ENCODE measurements at regions not wholly inside any gene's neighbourhood (a gene's known extent, or its start where the extent isn't known, plus 50 kb on each side); places are given as distances from the start of the nearest gene placed in this dataset.
"Not testable (repeated sequence)": the region's sequence is repeated elsewhere in the genome, so short reads cannot be mapped to it uniquely, and the experiment has no call there.

DNA sequence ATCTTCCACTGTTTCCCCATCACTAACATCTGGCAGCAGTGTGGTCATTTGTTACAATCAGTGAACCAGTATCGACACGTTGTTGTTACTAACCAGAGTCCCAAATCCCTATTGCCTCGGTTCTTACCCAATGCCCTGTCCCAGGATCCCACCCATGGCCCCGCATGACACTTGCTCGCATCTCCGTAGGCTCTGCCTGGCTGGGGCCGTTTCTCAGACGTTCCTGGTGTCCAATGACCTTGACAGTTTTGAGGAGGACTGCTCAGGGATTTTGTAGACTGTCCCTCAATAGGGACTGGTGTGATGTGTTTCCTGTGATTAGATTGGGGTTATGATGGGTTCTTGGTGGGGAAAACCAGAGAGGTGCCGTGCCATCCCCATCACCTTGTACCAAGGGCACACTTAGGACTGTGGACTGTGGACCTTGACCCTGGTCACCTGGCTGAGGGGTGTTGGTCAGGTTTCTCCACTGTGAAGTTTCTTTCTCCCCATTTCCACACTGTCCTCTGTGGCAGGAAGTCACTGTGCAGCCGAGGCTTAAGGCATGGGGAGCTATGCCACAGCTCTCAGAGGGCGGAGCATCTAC is 108.4 kb downstream of the ADRA2C start:
- H4K20me1 ChIP-seq (ENCODE audit: insufficient read depth): no peaks in the 10 kb centered on the region
- H3K4me1 ChIP-seq (ENCODE audit: insufficient read depth): no peaks in the 10 kb centered on the region
- no peak overlapping the region for H3K9ac ChIP-seq
- DNase-seq: no peak
- no peaks in the 10 kb centered on the region for H3F3A ChIP-seq (ENCODE audit: insufficient read depth)
- no peak overlapping the region for H3K4me2 ChIP-seq (ENCODE audit: unreplicated experiment)
- no peak overlapping the region for H3K27ac ChIP-seq
- H3K4me3 ChIP-seq: no peak overlapping the region
- H3K9me2 ChIP-seq (ENCODE audit: insufficient read depth): no peaks in the 10 kb centered on the region
- no peak for TF ChIP-seq EZH2 (IDR thresholded peaks at IDR 0.05; ENCODE audit: insufficient read depth, poor library complexity, severe bottlenecking)
- no peak for TF ChIP-seq EZH2phosphoT487 (IDR thresholded peaks at IDR 0.05; ENCODE audit: insufficient read depth, low read depth)
- no peaks in the 10 kb centered on the region for H3K36me3 ChIP-seq (ENCODE audit: low read depth)
- no peak overlapping the region for H2AFZ ChIP-seq
- 40 to 44% methylated on average over 11 of the region's 11 CpGs for WGBS, 2 experiments (ENCODE audit: low coverage in 1 of 2, low lambda C conversion rate in 2 of 2, missing lambda C conversion rate in 2 of 2)
- H3K9me3 ChIP-seq (ENCODE audit: low read depth): no peaks in the 10 kb centered on the region
- peaks cover 83% of the 10 kb centered on the region for H3K27me3 ChIP-seq (replicated peaks; ENCODE audit: insufficient read depth)
- H3K79me2 ChIP-seq (ENCODE audit: insufficient read depth): no peaks in the 10 kb centered on the region
- in situ Hi-C loops (cut with MboI): no loop called here

DNA sequence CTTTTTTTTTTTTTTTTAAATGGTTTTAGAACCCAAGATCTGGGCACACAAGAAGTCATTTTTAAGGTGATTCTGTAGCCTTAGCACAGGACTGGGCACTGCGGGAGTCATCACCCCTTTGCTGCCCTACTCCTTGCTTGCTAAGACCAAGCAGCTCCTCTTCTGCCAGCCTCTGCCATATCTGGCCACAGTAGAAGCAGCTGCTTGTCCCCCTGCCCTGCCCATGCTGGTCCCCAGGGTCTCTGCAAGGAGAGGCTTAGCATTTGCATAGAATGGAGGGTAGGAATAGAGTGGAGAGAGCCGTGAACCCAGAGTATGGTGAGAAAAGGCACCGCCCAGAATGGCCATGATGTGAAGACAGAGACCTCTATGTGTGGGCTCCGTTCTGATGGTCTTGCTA is 109.3 kb downstream of the ADRA2C start:
- no peaks in the 10 kb centered on the region for H3K9me2 ChIP-seq (ENCODE audit: insufficient read depth)
- DNase-seq: no peak
- H3K9ac ChIP-seq: no peak overlapping the region
- WGBS, 2 experiments (ENCODE audit: low coverage in 1 of 2, low lambda C conversion rate in 2 of 2, missing lambda C conversion rate in 2 of 2): 38 to 49% methylated on average over 4 of the region's 4 CpGs
- no peak overlapping the region for H3K4me3 ChIP-seq
- no peaks in the 10 kb centered on the region for H3K79me2 ChIP-seq (ENCODE audit: insufficient read depth)
- H3K27ac ChIP-seq: no peak overlapping the region
- H2AFZ ChIP-seq: no peak overlapping the region
- in situ Hi-C loops (cut with MboI): no loop called here
- H3K4me1 ChIP-seq (ENCODE audit: insufficient read depth): no peaks in the 10 kb centered on the region
- no peaks in the 10 kb centered on the region for H3K36me3 ChIP-seq (ENCODE audit: low read depth)
- no peaks in the 10 kb centered on the region for H3K9me3 ChIP-seq (ENCODE audit: low read depth)
- TF ChIP-seq EZH2 (IDR thresholded peaks at IDR 0.05; ENCODE audit: insufficient read depth, poor library complexity, severe bottlenecking): no peak
- TF ChIP-seq EZH2phosphoT487 (IDR thresholded peaks at IDR 0.05; ENCODE audit: insufficient read depth, low read depth): no peak
- H3K27me3 ChIP-seq (replicated peaks; ENCODE audit: insufficient read depth): peaks cover 86% of the 10 kb centered on the region
- H4K20me1 ChIP-seq (ENCODE audit: insufficient read depth): no peaks in the 10 kb centered on the region
- H3F3A ChIP-seq (ENCODE audit: insufficient read depth): no peaks in the 10 kb centered on the region
- no peak overlapping the region for H3K4me2 ChIP-seq (ENCODE audit: unreplicated experiment)

DNA sequence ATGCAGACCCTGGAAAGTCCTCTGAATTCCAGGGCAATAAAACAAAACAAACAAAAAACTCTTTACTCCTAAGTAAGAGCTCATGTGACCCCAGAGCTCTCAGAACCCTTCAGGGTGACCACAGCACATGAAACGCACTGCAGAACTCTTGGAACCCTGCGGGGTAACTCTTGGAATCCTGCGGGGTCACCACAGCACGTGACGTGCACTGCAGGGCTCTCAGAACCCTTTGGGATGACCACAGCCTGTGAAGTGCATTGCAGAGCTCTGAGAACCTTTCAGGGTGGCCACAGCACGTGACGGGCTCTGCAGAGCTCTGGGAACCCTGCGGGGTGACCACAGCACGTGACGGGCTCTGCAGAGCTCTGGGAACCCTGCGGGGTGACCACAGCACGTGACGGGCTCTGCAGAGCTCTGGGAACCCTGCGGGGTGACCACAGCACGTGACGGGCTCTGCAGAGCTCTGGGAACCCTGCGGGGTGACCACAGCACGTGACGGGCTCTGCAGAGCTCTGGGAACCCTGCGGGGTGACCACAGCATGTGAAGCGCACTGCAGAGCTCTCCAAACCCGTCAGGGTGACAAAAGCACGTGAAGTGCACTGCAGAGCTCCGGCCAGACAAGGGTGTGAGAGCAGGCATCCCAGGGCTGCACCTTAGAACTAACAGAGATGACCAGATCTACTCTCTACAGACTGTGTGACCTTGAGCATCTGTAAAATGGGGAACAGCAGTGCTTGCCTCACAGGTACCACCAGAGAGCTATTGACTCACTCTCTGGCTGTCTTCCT is 110.1 kb downstream of the ADRA2C start:
- H3K9me2 ChIP-seq (ENCODE audit: insufficient read depth); H3K9me3 ChIP-seq (ENCODE audit: low read depth); H3K4me3 ChIP-seq; H3K4me1 ChIP-seq (ENCODE audit: insufficient read depth); H4K20me1 ChIP-seq (ENCODE audit: insufficient read depth); in situ Hi-C loops (cut with MboI); H3F3A ChIP-seq (ENCODE audit: insufficient read depth); H3K9ac ChIP-seq; DNase-seq; H2AFZ ChIP-seq; H3K27ac ChIP-seq; H3K4me2 ChIP-seq (ENCODE audit: unreplicated experiment); H3K79me2 ChIP-seq (ENCODE audit: insufficient read depth); H3K36me3 ChIP-seq (ENCODE audit: low read depth): not testable (repeated sequence)
- H3K27me3 ChIP-seq (replicated peaks; ENCODE audit: insufficient read depth): peaks cover 87% of the 10 kb centered on the region
- WGBS, 2 experiments (ENCODE audit: low coverage in 1 of 2, low lambda C conversion rate in 2 of 2, missing lambda C conversion rate in 2 of 2): 54 to 55% methylated on average over 18 of the region's 24 CpGs

DNA sequence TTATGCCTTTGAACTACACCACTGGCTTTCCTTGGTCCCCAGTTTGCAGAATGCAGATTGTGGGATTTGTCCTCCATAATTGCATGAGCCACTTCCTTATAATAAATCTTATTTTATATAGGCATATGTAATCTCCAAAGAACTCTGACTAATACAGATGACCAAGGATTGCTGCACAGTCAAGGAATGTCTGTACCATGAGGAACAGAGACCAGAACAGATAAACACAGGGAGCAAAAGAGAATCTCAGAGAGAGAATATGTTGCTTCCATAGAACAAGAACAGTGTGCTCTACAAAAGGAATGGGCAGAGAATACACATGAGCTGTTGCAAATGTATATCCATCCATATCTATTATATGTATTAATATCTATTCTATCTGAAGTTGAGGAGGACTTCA is 111.1 kb downstream of the ADRA2C start:
- H3K27me3 ChIP-seq (replicated peaks; ENCODE audit: insufficient read depth): peaks cover 80% of the 10 kb centered on the region
- in situ Hi-C loops (cut with MboI): no loop called here
- DNase-seq: peak; percentile 41

More for the DNA sequence above, 111.1 kb downstream of the ADRA2C start:
- Histone ChIP-seq H3K9ac (no peak overlapping the region), H3K4me3 (no peak overlapping the region), H3K9me2 (ENCODE audit: insufficient read depth) (no peaks in the 10 kb centered on the region), H3K9me3 (ENCODE audit: low read depth) (no peaks in the 10 kb centered on the region), H3K79me2 (ENCODE audit: insufficient read depth) (no peaks in the 10 kb centered on the region), H3K4me1 (ENCODE audit: insufficient read depth) (0 out of 2 replicates have a peak, but pooled peaks cover 4% of the 10 kb centered on the region), H4K20me1 (ENCODE audit: insufficient read depth) (no peaks in the 10 kb centered on the region), H3K27ac (no peak overlapping the region), H2AFZ (no peak overlapping the region), H3K4me2 (ENCODE audit: unreplicated experiment) (no peak overlapping the region), H3F3A (ENCODE audit: insufficient read depth) (no peaks in the 10 kb centered on the region), H3K36me3 (ENCODE audit: low read depth) (no peaks in the 10 kb centered on the region)
- TF ChIP-seq EZH2 (IDR thresholded peaks at IDR 0.05; ENCODE audit: insufficient read depth, poor library complexity, severe bottlenecking): no peak
- TF ChIP-seq EZH2phosphoT487 (IDR thresholded peaks at IDR 0.05; ENCODE audit: insufficient read depth, low read depth): no peak

All from GM23248 (cell line).